Mesothelial cell of epicardium (in vitro differentiated cells): ENCODE measurements at regions not wholly inside any gene's neighbourhood (a gene's known extent, or its start where the extent isn't known, plus 50 kb on each side); places are given as distances from the start of the nearest gene placed in this dataset.

Experiments
- DNase-seq, 2 experiments: peaks; one replicate each; pipeline ENCODE4 v3.0.0; 2021; ENCODE audit warnings: low spot score in 2 of 2; ENCODE audit not compliant: unreplicated experiment in 2 of 2
- H3K27ac Mint-ChIP-seq: 2 replicates; pipeline ENCODE4 v1.8.0; 2021; ENCODE audit warnings: mixed read lengths
- H3K27me3 Mint-ChIP-seq: 2 replicates; pipeline ENCODE4 v1.8.0; 2021; ENCODE audit warnings: low read depth, mixed read lengths
- H3K36me3 Mint-ChIP-seq: 2 replicates; pipeline ENCODE4 v1.8.0; 2021; ENCODE audit warnings: mixed read lengths
- H3K4me1 Mint-ChIP-seq: 2 replicates; pipeline ENCODE4 v1.8.0; 2021; ENCODE audit warnings: mixed read lengths
- H3K4me3 Mint-ChIP-seq: 2 replicates; pipeline ENCODE4 v1.8.0; 2021; ENCODE audit warnings: mild to moderate bottlenecking, moderate library complexity, mixed read lengths
- H3K9me3 Mint-ChIP-seq: 2 replicates; pipeline ENCODE4 v1.8.0; 2021; ENCODE audit warnings: mixed read lengths
- CTCF ChIP-seq: fragments of 200-600 bp; sonication (generic); IDR thresholded peaks from one replicate; pipeline ENCODE4 v1.5.0; 2021; ENCODE audit warnings: antibody characterized with exemption; ENCODE audit not compliant: unreplicated experiment

GRCh38 chr1:68378296-68379084 lies 71.3 kb downstream of the RPE65 start:
- Mint-ChIP-seq H3K36me3 (no peaks in the 10 kb centered on the region), H3K4me1 (peaks cover 2% of the 10 kb centered on the region), H3K27ac (no peak overlapping the region), H3K27me3 (no peaks in the 10 kb centered on the region), H3K9me3 (no peaks in the 10 kb centered on the region), H3K4me3 (no peak overlapping the region)
- TF ChIP-seq CTCF, result no peak
- DNase-seq, result no peak

DNA sequence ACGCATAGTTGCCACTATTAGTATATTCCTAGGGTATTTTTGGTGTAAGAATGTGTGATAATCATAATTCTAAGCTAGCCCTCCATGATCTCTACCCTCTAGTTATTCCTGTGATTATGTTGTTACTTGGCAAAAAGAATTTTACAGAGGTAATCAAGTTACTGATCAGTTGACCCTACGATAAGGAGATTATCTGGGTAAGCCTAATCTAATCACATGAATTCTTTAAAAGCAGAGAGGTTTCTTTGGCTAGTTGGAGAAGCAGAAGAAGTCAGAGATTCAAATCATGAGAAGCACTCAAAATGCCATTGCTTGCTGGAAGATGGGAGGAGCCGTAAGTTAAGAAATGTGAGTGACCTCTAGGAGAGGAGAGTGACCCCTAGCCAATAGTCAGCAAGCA lies 72.7 kb downstream of the RPE65 start:
- no peak overlapping the region for H3K4me3 Mint-ChIP-seq
- no peaks in the 10 kb centered on the region for H3K27me3 Mint-ChIP-seq
- TF ChIP-seq CTCF, result no peak
- H3K9me3 Mint-ChIP-seq, result no peaks in the 10 kb centered on the region
- no peak for DNase-seq
- H3K27ac Mint-ChIP-seq, result no peak overlapping the region
- peaks cover 2% of the 10 kb centered on the region for H3K4me1 Mint-ChIP-seq
- no peaks in the 10 kb centered on the region for H3K36me3 Mint-ChIP-seq

- H3K36me3 Mint-ChIP-seq, result no peaks in the 10 kb centered on the region
- H3K4me3 Mint-ChIP-seq, result no peak overlapping the region
- no peaks in the 10 kb centered on the region for H3K27me3 Mint-ChIP-seq
- H3K27ac Mint-ChIP-seq, result no peak overlapping the region
- no peak for TF ChIP-seq CTCF
- H3K9me3 Mint-ChIP-seq, result no peaks in the 10 kb centered on the region
- H3K4me1 Mint-ChIP-seq, result peaks cover 2% of the 10 kb centered on the region
- no peak for DNase-seq
Measured at GRCh38 chr1:68376441-68376840, 73.3 kb downstream of the RPE65 start.

DNA sequence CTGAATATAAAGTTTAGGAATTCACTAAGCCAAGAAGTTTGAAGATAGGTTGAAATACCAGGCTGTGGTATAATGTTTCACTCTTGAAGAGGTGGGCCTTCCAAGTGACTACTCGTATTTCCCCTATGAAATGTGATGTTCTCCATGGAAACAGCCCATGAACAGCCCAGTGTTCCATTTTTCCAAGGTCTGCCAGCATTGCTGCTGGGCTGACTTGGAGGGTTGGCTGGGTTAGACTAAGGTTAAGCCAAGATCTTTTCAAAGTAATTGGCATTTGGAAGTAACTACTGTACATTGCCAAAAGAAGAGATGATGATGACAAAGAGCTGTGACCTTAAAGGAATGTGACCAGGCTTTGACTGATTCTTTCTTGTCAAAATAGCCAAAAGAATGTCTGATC lies 73.8 kb downstream of the RPE65 start:
- no peak for TF ChIP-seq CTCF
- Mint-ChIP-seq H3K9me3 (no peaks in the 10 kb centered on the region), H3K4me3 (no peak overlapping the region), H3K27ac (no peak overlapping the region), H3K36me3 (no peaks in the 10 kb centered on the region), H3K4me1 (peaks cover 2% of the 10 kb centered on the region), H3K27me3 (no peaks in the 10 kb centered on the region)
- DNase-seq, result no peak

GRCh38 chr1:68373173-68373572 lies 76.6 kb downstream of the RPE65 start:
- Mint-ChIP-seq H3K9me3 (no peaks in the 10 kb centered on the region), H3K27ac (no peak overlapping the region)

More at GRCh38 chr1:68373173-68373572, 76.6 kb downstream of the RPE65 start:
- no peaks in the 10 kb centered on the region for H3K36me3 Mint-ChIP-seq
- no peak for TF ChIP-seq CTCF
- no peak for DNase-seq
- H3K4me3 Mint-ChIP-seq, result no peak overlapping the region
- peaks cover 2% of the 10 kb centered on the region for H3K4me1 Mint-ChIP-seq
- no peaks in the 10 kb centered on the region for H3K27me3 Mint-ChIP-seq
